ENCODE measurements at regions not wholly inside any gene's neighbourhood (a gene's known extent, or its start where the extent isn't known, plus 50 kb on each side); places are given as distances from the start of the nearest gene placed in this dataset.

GRCh38 chr11:27563641-27564040 lies 57.1 kb upstream of the LIN7C start:
- BruUV-seq (replicated peaks) = no TSS peak
- intact Hi-C loops (cut with micrococcal nuclease) = no loop called here
- H3K27ac Mint-ChIP-seq (ENCODE audit: low read depth, unreplicated experiment) = no peak overlapping the region
- TF ChIP-seq CTCF (IDR thresholded peaks at IDR 0.05; ENCODE audit: unreplicated experiment) = no peak
- DNase-seq (ENCODE audit: unreplicated experiment) = no peak
- H3K36me3 Mint-ChIP-seq (ENCODE audit: insufficient read depth, unreplicated experiment) = no peaks in the 10 kb centered on the region
- H3K27me3 Mint-ChIP-seq (ENCODE audit: insufficient read depth, unreplicated experiment) = no peaks in the 10 kb centered on the region
- POLR2A ChIA-PET = no interaction called here
- H3K4me1 Mint-ChIP-seq (ENCODE audit: insufficient read depth, unreplicated experiment) = peaks cover 6% of the 10 kb centered on the region
- CTCF ChIA-PET = interaction anchor here (0.5 to 0.7 kb wide), 3 partner anchors 31 to 434 kb away, joined by 3 to 4 read pairs (median 3); no protein-coding TSS in a partner anchor
- H3K9me3 Mint-ChIP-seq (ENCODE audit: unreplicated experiment) = no peaks in the 10 kb centered on the region
- H3K4me3 Mint-ChIP-seq (ENCODE audit: unreplicated experiment) = no peak overlapping the region

- H3K4me3 Mint-ChIP-seq (ENCODE audit: unreplicated experiment) = no peak overlapping the region
- no peaks in the 10 kb centered on the region for H3K27me3 Mint-ChIP-seq (ENCODE audit: insufficient read depth, unreplicated experiment)
- BruUV-seq (replicated peaks) = no TSS peak
Measured at GRCh38 chr11:27563201-27563600, 56.6 kb upstream of the LIN7C start.

GRCh38 chr11:27558401-27558800 lies 51.8 kb upstream of the LIN7C start:
- DNase-seq (ENCODE audit: unreplicated experiment) = no peak
- no peaks in the 10 kb centered on the region for H3K36me3 Mint-ChIP-seq (ENCODE audit: insufficient read depth, unreplicated experiment)
- POLR2A ChIA-PET = no interaction called here
- H3K27me3 Mint-ChIP-seq (ENCODE audit: insufficient read depth, unreplicated experiment) = no peaks in the 10 kb centered on the region
- peaks cover 9% of the 10 kb centered on the region for H3K4me1 Mint-ChIP-seq (ENCODE audit: insufficient read depth, unreplicated experiment)
- CTCF ChIA-PET = interaction anchor here (0.6 to 0.7 kb wide), 2 partner anchors 45 to 54 kb away, joined by 3 read pairs; no protein-coding TSS in a partner anchor
- TF ChIP-seq CTCF (IDR thresholded peaks at IDR 0.05; ENCODE audit: unreplicated experiment) = no peak
- H3K4me3 Mint-ChIP-seq (ENCODE audit: unreplicated experiment) = no peak overlapping the region
- BruUV-seq (replicated peaks) = no TSS peak
- intact Hi-C loops (cut with micrococcal nuclease) = no loop called here
- H3K9me3 Mint-ChIP-seq (ENCODE audit: unreplicated experiment) = no peaks in the 10 kb centered on the region
- no peak overlapping the region for H3K27ac Mint-ChIP-seq (ENCODE audit: low read depth, unreplicated experiment)

More at GRCh38 chr11:27563201-27563600, 56.6 kb upstream of the LIN7C start:
- DNase-seq (ENCODE audit: unreplicated experiment) = no peak
- POLR2A ChIA-PET = no interaction called here
- CTCF ChIA-PET = interaction anchor here (0.5 to 0.7 kb wide), 3 partner anchors 30 to 434 kb away, joined by 3 to 4 read pairs (median 3); no protein-coding TSS in a partner anchor
- H3K9me3 Mint-ChIP-seq (ENCODE audit: unreplicated experiment) = no peaks in the 10 kb centered on the region
- TF ChIP-seq CTCF (IDR thresholded peaks at IDR 0.05; ENCODE audit: unreplicated experiment) = no peak
- H3K4me1 Mint-ChIP-seq (ENCODE audit: insufficient read depth, unreplicated experiment) = peaks cover 6% of the 10 kb centered on the region
- intact Hi-C loops (cut with micrococcal nuclease) = no loop called here
- no peak overlapping the region for H3K27ac Mint-ChIP-seq (ENCODE audit: low read depth, unreplicated experiment)
- no peaks in the 10 kb centered on the region for H3K36me3 Mint-ChIP-seq (ENCODE audit: insufficient read depth, unreplicated experiment)

GRCh38 chr11:27557226-27557625 lies 50.7 kb upstream of the LIN7C start:
- Mint-ChIP-seq H3K4me1 (ENCODE audit: insufficient read depth, unreplicated experiment) (peaks cover 8% of the 10 kb centered on the region), H3K9me3 (ENCODE audit: unreplicated experiment) (no peaks in the 10 kb centered on the region), H3K27me3 (ENCODE audit: insufficient read depth, unreplicated experiment) (no peaks in the 10 kb centered on the region), H3K36me3 (ENCODE audit: insufficient read depth, unreplicated experiment) (no peaks in the 10 kb centered on the region), H3K4me3 (ENCODE audit: unreplicated experiment) (no peak overlapping the region), H3K27ac (ENCODE audit: low read depth, unreplicated experiment) (no peak overlapping the region)
- no peak for TF ChIP-seq CTCF (IDR thresholded peaks at IDR 0.05; ENCODE audit: unreplicated experiment)
- DNase-seq (ENCODE audit: unreplicated experiment) = no peak
- ChIA-PET CTCF (no interaction called here), POLR2A (no interaction called here)
- intact Hi-C loops (cut with micrococcal nuclease) = no loop called here
- BruUV-seq (replicated peaks) = no TSS peak

All from MCF 10A (cell line).